H9 (cell line): ENCODE measurements at regions not wholly inside any gene's neighbourhood (a gene's known extent, or its start where the extent isn't known, plus 50 kb on each side); places are given as distances from the start of the nearest gene placed in this dataset.

Source experiments
- DNase-seq: peaks from one replicate; pipeline ENCODE4 v3.0.0-alpha.2; 2017
- H2AFZ ChIP-seq: one replicate; pipeline ENCODE4 v1.6.1; 2013; ENCODE audit warnings: mild to moderate bottlenecking, low read length, control low read depth, moderate library complexity
- H2AK5ac ChIP-seq: 2 replicates; pipeline ENCODE4 v1.6.1; 2013; ENCODE audit warnings: low read length, control low read depth, mixed read lengths; ENCODE audit not compliant: insufficient read length
- H2BK120ac ChIP-seq: one replicate; pipeline ENCODE4 v1.6.1; 2013; ENCODE audit warnings: low read depth, mild to moderate bottlenecking, low read length, control low read depth, inconsistent platforms; ENCODE audit not compliant: poor library complexity, severe bottlenecking
- H2BK12ac ChIP-seq: 2 replicates; pipeline ENCODE4 v1.6.1; 2013; ENCODE audit warnings: low read length, control low read depth, mixed read lengths, low read depth; ENCODE audit not compliant: insufficient read length
- H2BK15ac ChIP-seq: 2 replicates; pipeline ENCODE4 v1.6.1; 2013; ENCODE audit warnings: low read depth, low read length, control low read depth
- H2BK20ac ChIP-seq: one replicate; pipeline ENCODE4 v1.6.1; 2013; ENCODE audit warnings: low read depth, mild to moderate bottlenecking, low read length, control low read depth, inconsistent platforms; ENCODE audit not compliant: poor library complexity, severe bottlenecking
- H2BK5ac ChIP-seq: 2 replicates; pipeline ENCODE4 v1.6.1; 2013; ENCODE audit warnings: low read length, control low read depth, mixed read lengths; ENCODE audit not compliant: insufficient read length
- H3K14ac ChIP-seq: 2 replicates; pipeline ENCODE4 v1.6.1; 2013; ENCODE audit warnings: low read length, control low read depth; ENCODE audit not compliant: insufficient read depth
- H3K18ac ChIP-seq: 2 replicates; pipeline ENCODE4 v1.6.1; 2013; ENCODE audit warnings: low read depth, mild to moderate bottlenecking, mixed read lengths, low read length, control low read depth; ENCODE audit not compliant: insufficient read length
- H3K23ac ChIP-seq: 2 replicates; pipeline ENCODE4 v1.6.1; 2013; ENCODE audit warnings: low read length, control low read depth, mixed read lengths, low read depth; ENCODE audit not compliant: insufficient read length
- H3K23me2 ChIP-seq: 2 replicates; pipeline ENCODE4 v1.6.1; 2013; ENCODE audit warnings: low read depth, mild to moderate bottlenecking, mixed read lengths, low read length, control low read depth; ENCODE audit not compliant: insufficient read length, poor library complexity, severe bottlenecking
- H3K27ac ChIP-seq: 2 replicates; pipeline ENCODE4 v1.5.1; 2013; ENCODE audit warnings: low read length, control low read depth, mixed read lengths, low read depth; ENCODE audit not compliant: insufficient read length
- H3K27me3 ChIP-seq: 2 replicates; pipeline ENCODE4 v1.6.1; 2013; ENCODE audit warnings: low read length, control low read depth, inconsistent platforms; ENCODE audit not compliant: insufficient read depth
- H3K4ac ChIP-seq: 2 replicates; pipeline ENCODE4 v1.6.1; 2013; ENCODE audit warnings: low read depth, mild to moderate bottlenecking, control low read depth, inconsistent platforms, low read length, moderate library complexity
- H3K4me1 ChIP-seq: 2 replicates; pipeline ENCODE4 v1.6.1; 2013; ENCODE audit warnings: low read length, control low read depth, inconsistent platforms; ENCODE audit not compliant: insufficient read depth
- H3K4me2 ChIP-seq: 2 replicates; pipeline ENCODE4 v1.6.1; 2013; ENCODE audit warnings: low read length, control low read depth, mixed read lengths; ENCODE audit not compliant: insufficient read length, insufficient read depth
- H3K56ac ChIP-seq: 2 replicates; pipeline ENCODE4 v1.6.1; 2013; ENCODE audit warnings: low read depth, mild to moderate bottlenecking, mixed read lengths, low read length, control low read depth; ENCODE audit not compliant: insufficient read length
- H3K79me1 ChIP-seq: 2 replicates; pipeline ENCODE4 v1.6.1; 2013; ENCODE audit warnings: low read depth, mild to moderate bottlenecking, moderate library complexity, low read length, control low read depth, inconsistent platforms; ENCODE audit not compliant: insufficient read depth, poor library complexity, severe bottlenecking
- H3K79me2 ChIP-seq: 2 replicates; pipeline ENCODE4 v1.6.1; 2013; ENCODE audit warnings: low read length, control low read depth, inconsistent platforms; ENCODE audit not compliant: insufficient read depth
- H3K9ac ChIP-seq: 2 replicates; pipeline ENCODE4 v1.6.1; 2013; ENCODE audit warnings: low read length, control low read depth, mixed read lengths; ENCODE audit not compliant: insufficient read length; ENCODE audit errors: extremely low read depth
- H3K9me3 ChIP-seq: one replicate; pipeline ENCODE4 v1.6.1; 2013; ENCODE audit warnings: low read depth, low read length, inconsistent platforms; ENCODE audit not compliant: control insufficient read depth
- H3T11ph ChIP-seq: one replicate; pipeline ENCODE4 v1.6.1; 2013; ENCODE audit warnings: mild to moderate bottlenecking, low read length, control low read depth, inconsistent platforms
- H4K20me1 ChIP-seq: one replicate; pipeline ENCODE4 v1.6.1; 2013; ENCODE audit not compliant: control insufficient read depth, insufficient read length, insufficient read depth
- H4K5ac ChIP-seq: 2 replicates; pipeline ENCODE4 v1.6.1; 2013; ENCODE audit warnings: low read depth, mild to moderate bottlenecking, mixed read lengths, low read length, control low read depth; ENCODE audit not compliant: insufficient read length
- H4K8ac ChIP-seq: replicated peaks from 2 replicates; pipeline ENCODE4 v1.6.1; 2013; ENCODE audit warnings: low read length, control low read depth, mixed read lengths, low read depth; ENCODE audit not compliant: insufficient read length
- H4K91ac ChIP-seq: 2 replicates; pipeline ENCODE4 v1.6.1; 2013; ENCODE audit warnings: low read depth, mild to moderate bottlenecking, moderate library complexity, mixed read lengths, low read length, control low read depth; ENCODE audit not compliant: insufficient read length
- H3K27ac Mint-ChIP-seq, 3 experiments: 2 replicates in 2 of 3; 3 replicates in 1 of 3; pipeline ENCODE4 v1.8.0; 2020 to 2021; ENCODE audit warnings: mixed read lengths in 3 of 3, mild to moderate bottlenecking in 1 of 3, moderate library complexity in 1 of 3
- H3K27me3 Mint-ChIP-seq: 2 replicates; pipeline ENCODE4 v1.8.0; 2021; ENCODE audit warnings: low read depth, mild to moderate bottlenecking, moderate library complexity, mixed read lengths
- H3K36me3 Mint-ChIP-seq, 3 experiments: 2 replicates in 2 of 3; 3 replicates in 1 of 3; pipeline ENCODE4 v1.8.0; 2020 to 2021; ENCODE audit warnings: low read depth in 3 of 3, mixed read lengths in 3 of 3; ENCODE audit not compliant: insufficient read depth in 1 of 3
- H3K4me1 Mint-ChIP-seq, 2 experiments: 2 replicates each; pipeline ENCODE4 v1.8.0; 2020; ENCODE audit warnings: mixed read lengths in 2 of 2
- H3K4me3 Mint-ChIP-seq, 2 experiments: 2 replicates in 1 of 2; 3 replicates in 1 of 2; pipeline ENCODE4 v1.8.0; 2020 to 2021; ENCODE audit warnings: mild to moderate bottlenecking in 2 of 2, mixed read lengths in 2 of 2, moderate library complexity in 1 of 2
- H3K9me3 Mint-ChIP-seq, 2 experiments: 2 replicates in 1 of 2; 3 replicates in 1 of 2; pipeline ENCODE4 v1.8.0; 2020; ENCODE audit warnings: mild to moderate bottlenecking in 2 of 2, mixed read lengths in 2 of 2, moderate library complexity in 1 of 2
- WGBS: extraction: QIAGEN DNeasy Blood & Tissue Kit; methylation state at CpG from one replicate; pipeline ENCODE4 v1.1.7; 2013; ENCODE audit warnings: missing lambda C conversion rate, low lambda C conversion rate, mixed read lengths; ENCODE audit not compliant: insufficient read length; ENCODE audit errors: extremely low coverage; 5-methylcytosine and 5-hydroxymethylcytosine counted together
- TF ChIP-seq, protein P1 (sequence below): fragments of 200-600 bp; sonication (generic); conservative IDR thresholded peaks from 3 replicates; pipeline ENCODE4 v1.8.0; 2021; ENCODE audit warnings: antibody characterized with exemption, mild to moderate bottlenecking

- no peak overlapping the region for H3K56ac ChIP-seq
- no peak overlapping the region for H2BK120ac ChIP-seq
- no peaks in the 10 kb centered on the region for H4K20me1 ChIP-seq
- no peak overlapping the region for H3K18ac ChIP-seq
- no peaks in the 10 kb centered on the region for H3K4me1 Mint-ChIP-seq
- no peaks in the 10 kb centered on the region for H3K27me3 Mint-ChIP-seq
- H3K9me3 Mint-ChIP-seq: peaks cover 2 to 3% of the 10 kb centered on the region in 2 experiments; a peak in 3 of 5 replicates
- no peak overlapping the region for H2BK12ac ChIP-seq
- no peak overlapping the region for H2BK20ac ChIP-seq
- no peak overlapping the region for H4K91ac ChIP-seq
- no peaks in the 10 kb centered on the region for H3K79me2 ChIP-seq
- no peak overlapping the region for H3K4me2 ChIP-seq
- H2AK5ac ChIP-seq: no peak overlapping the region
- H3K14ac ChIP-seq: no peak overlapping the region
- H3K23me2 ChIP-seq: no peaks in the 10 kb centered on the region
- H4K8ac ChIP-seq: no peak overlapping the region
- no peak overlapping the region for H3K23ac ChIP-seq
- H3K27me3 ChIP-seq: no peaks in the 10 kb centered on the region
- H4K5ac ChIP-seq: no peak overlapping the region
- no peak overlapping the region for H3K4me3 Mint-ChIP-seq
- DNase-seq: no peak
- no peaks in the 10 kb centered on the region for H3K79me1 ChIP-seq
- no peak overlapping the region for H3T11ph ChIP-seq
- TF ChIP-seq, protein P1, sequence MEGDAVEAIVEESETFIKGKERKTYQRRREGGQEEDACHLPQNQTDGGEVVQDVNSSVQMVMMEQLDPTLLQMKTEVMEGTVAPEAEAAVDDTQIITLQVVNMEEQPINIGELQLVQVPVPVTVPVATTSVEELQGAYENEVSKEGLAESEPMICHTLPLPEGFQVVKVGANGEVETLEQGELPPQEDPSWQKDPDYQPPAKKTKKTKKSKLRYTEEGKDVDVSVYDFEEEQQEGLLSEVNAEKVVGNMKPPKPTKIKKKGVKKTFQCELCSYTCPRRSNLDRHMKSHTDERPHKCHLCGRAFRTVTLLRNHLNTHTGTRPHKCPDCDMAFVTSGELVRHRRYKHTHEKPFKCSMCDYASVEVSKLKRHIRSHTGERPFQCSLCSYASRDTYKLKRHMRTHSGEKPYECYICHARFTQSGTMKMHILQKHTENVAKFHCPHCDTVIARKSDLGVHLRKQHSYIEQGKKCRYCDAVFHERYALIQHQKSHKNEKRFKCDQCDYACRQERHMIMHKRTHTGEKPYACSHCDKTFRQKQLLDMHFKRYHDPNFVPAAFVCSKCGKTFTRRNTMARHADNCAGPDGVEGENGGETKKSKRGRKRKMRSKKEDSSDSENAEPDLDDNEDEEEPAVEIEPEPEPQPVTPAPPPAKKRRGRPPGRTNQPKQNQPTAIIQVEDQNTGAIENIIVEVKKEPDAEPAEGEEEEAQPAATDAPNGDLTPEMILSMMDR: no peak
- no peak overlapping the region for H3K4ac ChIP-seq
- H2BK15ac ChIP-seq: no peak overlapping the region
- no peak overlapping the region for H2AFZ ChIP-seq
- no peak overlapping the region for H3K27ac ChIP-seq
- H3K27ac Mint-ChIP-seq: no peak overlapping the region
- no peaks in the 10 kb centered on the region for H3K9me3 ChIP-seq
- no peak overlapping the region for H2BK5ac ChIP-seq
- H3K4me1 ChIP-seq: no peaks in the 10 kb centered on the region
- WGBS: no CpG with 5 or more reads among the region's 2 CpGs
- H3K36me3 Mint-ChIP-seq: peaks cover 0 to 4% (median 0%) of the 10 kb centered on the region in 3 experiments; a peak in 2 of 7 replicates
- no peak overlapping the region for H3K9ac ChIP-seq
These were observed 280.3 kb downstream of the BCAT1 start for GRCh38 chr12:24668563-24668962.
